ENCODE measurements at regions not wholly inside any gene's neighbourhood (a gene's known extent, or its start where the extent isn't known, plus 50 kb on each side); places are given as distances from the start of the nearest gene placed in this dataset.

DNA sequence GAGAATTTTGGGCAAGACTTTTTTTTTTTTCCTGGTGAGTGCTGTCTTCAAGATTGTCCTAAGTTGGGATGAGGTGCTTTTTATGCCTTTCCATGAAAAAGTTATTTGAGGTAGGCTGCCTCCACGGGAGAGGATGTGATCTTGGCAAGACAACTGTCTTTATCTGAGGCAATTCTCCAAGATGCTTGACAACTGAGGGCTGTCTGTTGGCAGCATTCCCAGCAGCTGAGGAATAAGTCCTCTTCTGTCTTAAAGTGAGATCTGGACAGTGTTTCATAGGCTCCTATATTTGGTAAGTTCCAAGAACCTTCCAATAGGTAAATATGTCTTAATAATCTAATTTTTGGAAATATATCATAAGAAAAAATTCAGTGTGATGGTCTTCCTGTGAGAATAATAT, 662.0 kb downstream of the CDH11 start:
- DNase-seq (ENCODE audit: low read depth in 2 of 2), result peak; percentile 62 to 73

DNA sequence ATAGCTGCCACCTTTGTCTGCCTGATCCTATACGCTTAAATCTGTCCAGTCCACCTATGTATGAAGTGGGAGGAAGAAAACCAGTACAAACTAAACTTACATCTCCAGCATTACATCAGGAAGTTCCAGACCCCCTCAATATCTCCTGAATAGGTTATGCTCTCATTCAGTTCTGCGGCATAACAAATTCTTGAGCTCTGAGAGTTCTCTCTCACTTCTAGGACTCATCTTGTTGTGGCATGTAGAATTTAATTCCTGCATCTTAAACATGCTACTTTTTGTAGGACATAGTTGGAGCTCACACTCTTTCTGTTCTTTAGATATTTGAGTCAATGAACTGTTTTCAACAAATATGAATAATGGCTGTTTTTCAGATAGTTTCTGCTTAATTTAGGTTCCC, 662.5 kb downstream of the CDH11 start:
- no peak for DNase-seq (ENCODE audit: low read depth in 2 of 2)

DNA sequence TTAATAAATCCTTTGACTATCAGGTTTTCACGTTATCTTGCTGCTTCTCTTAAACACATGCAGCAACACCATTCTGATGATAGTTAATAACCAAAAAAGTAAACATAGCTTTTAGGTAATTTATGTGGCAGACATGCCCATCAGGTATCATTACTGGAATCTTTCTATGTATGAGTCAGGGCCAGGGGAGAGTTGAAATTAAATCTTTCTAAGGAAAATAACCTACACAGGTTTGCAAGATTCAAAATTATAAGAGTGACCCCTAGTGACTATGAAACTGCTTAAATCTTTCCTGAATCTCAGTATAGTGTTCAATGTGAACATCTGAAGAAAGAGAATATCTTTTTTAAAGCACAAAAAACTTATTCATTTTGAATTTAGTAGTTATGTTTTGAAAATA, 666.6 kb downstream of the CDH11 start:
- peak in 1 of 2 experiments; percentile 33 for DNase-seq (ENCODE audit: low read depth in 2 of 2)

DNA sequence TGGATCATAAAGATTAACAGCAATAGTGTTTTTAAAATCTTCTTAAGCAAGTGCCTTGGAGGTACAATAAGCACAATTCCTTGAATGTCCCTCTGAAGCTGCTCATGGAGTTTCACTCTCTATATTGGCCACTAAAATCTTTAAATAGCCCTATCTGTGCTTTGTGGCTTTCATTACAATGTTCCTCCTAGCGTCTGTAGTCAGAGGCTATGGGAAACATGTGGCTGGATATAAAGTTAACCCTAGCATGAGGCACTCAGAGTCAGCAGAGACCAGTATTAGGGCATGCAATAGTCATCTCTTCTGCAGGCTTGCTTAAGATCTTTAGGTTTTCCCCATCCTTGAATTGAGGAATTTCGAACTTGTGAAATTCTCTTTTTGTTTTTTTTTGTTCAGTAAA, 668.2 kb downstream of the CDH11 start:
- no peak for DNase-seq (ENCODE audit: low read depth in 2 of 2)

DNA sequence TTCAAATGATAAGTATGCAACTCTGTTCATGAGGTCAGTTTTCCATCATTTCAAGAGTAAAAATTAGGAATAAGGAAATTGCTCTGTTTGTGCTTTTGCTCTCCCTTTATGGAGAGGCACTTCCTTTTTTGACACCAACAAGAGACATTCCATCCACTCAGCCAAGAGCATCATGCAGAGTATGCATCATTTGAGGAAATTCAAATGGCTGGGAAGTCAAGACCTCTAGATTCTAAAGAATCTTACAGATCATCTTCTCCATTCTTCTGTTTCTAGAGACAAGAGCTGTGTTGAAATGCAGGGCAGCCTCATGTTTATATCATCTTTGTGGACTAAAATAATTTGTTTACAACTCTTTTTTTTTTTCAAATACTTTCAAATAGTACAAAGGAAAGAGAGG, 669.4 kb downstream of the CDH11 start:
- DNase-seq (ENCODE audit: low read depth in 2 of 2), result no peak

DNA sequence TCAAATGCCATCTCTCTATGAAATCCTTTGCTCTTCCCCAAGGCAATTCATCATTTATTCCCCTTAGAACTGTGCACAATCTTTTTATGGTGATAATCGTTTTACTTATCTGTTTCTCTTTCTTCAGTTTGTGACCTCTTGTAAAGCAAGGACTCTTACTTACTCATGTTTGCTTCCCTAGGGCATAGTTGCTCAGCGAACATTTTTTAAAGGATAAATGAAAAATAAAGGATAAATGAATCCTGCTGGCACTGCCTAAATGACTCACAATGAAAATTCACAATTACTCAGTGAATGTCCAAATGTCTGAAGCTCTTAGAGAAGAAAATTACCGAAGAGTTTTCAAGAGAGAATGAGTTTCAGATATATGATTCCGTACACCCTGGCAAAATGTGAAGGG, 671.7 kb downstream of the CDH11 start:
- no peak for DNase-seq (ENCODE audit: low read depth in 2 of 2)

DNA sequence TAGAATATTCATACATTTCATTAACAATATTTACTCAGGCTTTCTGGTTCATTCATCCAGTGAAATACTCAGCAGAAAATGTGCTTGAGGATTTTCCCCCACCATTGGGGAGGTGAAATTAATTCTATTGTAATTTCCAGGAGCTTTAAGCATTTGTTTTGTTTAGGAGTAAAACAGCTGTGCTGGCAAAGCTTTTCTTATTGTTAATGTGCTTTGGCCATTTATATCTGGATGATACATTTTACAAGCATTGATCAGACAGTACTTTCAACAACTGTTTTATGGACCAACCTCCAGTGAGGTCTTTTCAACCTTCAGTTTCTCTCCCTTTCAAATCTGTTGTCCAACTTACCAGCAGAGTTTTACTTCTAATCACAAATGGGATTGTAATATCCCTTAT, 672.4 kb downstream of the CDH11 start:
- DNase-seq (ENCODE audit: low read depth in 2 of 2), result no peak

DNA sequence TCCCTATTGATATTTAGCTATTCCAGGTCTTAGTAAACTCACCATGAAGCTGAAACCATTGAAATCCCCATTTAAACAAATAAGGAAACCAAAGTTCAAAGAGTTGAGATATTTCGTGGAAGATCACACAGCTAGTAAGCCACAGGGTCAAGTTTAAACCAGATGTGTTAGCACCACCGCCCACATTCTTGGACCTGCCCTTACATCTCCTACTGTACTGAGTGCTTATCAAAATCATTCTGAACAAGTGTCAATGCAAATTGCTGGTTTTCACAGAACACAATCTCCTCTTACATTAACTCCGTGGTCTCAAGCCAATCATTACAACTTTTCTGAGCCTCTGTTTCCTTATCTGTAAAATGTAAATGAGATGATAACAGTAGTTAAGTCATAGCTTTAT, 676.2 kb downstream of the CDH11 start:
- DNase-seq (ENCODE audit: low read depth in 2 of 2), result no peak

DNA sequence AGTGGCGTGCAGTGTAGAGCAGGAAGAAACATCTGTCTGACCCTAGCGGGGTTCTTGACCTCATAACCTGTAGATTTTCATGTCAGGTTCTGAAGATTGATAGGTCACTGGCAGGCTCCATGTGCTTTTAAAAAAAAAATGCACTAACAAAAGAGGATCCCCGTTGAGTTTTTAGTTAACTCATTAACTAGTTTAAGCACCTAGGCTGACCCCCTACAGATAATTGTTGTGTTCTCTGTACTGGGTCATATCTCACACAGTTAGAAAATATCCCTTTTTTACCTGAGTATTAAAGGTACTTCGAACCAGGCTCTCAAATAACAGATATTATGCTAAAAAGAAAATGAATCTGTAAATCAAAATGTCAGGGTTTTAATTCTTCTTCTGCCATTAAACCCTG, 676.6 kb downstream of the CDH11 start:
- DNase-seq (ENCODE audit: low read depth in 2 of 2), result no peak

DNA sequence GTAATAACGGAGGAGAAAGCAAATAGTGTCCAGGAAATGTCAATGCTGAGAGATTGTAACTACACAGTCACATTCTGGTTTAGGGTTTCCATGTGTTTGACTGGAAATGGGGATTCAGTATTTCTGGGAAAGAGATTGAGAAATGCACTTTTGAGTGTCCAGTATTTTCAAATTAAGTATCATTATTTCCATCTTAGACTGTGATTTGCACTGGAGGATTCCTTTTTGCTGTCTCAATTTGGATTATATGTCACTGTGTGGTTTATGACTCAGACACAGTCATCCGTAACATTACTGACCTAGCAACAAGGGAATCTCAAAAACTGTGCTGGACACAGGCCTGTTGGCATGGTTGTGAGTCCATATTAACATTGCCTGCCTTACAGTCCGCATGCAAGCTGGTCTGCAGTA, 681.4 kb downstream of the CDH11 start:
- peak; percentile 92 to 93 for DNase-seq (ENCODE audit: low read depth in 2 of 2)

DNA sequence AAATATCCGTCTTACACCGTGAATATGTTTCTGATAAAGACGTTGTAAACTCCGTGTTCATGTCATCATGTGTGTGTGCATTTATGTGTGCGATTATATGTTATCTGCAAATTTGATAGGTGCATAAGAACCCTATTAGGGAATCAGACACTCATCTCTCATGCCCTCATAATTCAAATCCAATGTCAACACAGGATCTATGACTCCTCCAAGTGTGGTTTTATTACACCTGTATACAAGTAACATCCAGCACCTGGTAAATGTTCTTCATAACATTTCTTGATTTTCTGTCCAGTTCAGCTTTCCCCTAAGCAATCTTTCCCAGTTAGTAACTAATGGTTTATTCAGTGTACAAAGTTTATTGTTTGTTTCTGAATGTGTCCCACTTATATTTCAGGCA, 681.9 kb downstream of the CDH11 start:
- no peak for DNase-seq (ENCODE audit: low read depth in 2 of 2)

DNA sequence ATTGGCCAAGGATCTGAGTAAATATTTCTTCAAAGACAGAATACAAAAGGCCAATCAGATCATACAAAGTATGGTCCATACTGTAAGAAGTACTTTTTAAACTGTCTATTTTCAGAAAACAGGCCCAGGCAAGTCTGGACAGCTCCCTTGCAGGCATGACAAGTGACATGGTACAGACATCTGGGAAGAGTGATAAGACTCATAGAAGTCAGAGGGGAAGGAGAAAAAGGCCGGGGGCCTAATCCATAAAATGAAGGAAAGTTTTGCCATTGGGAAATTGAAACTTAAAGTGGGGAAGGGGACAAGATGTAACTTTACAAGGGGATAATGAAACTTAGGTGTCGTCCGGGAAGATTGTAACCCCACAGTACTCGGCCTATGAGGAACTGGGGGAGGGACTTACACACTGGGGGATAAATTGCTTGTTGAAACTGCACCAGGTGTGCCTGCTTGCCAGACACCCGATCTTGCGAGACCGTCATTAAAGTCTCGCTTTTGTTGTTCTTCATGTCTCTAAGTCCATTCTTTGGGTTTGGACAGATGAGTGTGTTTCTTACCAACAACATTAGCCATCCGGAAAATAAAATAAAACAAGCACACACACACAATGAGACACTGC, 684.0 kb downstream of the CDH11 start:
- no peak for DNase-seq (ENCODE audit: low read depth in 2 of 2)

DNA sequence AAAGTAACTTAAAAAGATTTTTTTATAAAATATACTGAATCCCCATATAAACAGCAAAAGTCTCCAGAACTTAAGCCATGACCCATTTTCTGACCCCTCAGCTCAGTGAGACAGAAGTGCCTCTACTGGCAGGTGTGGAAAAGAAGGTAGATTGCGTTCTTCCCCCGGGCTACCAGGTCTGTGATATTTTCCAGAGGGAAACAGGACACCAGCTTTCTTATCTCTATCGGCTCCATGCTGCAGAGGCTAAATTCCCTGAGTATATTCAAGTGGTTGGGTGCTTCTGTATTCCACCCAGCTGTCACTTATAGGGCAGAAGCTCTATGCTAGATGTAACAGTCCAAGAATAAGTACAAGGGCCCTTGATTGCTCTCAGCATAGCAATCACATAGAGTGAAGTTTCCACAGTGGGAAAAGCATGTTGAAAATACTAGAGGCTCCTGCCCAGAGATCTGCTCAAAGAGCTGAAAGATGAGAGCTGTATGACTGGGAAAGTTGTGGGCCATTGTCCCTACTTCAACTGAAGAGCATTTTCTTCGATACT, 687.3 kb downstream of the CDH11 start:
- DNase-seq (ENCODE audit: low read depth in 2 of 2), result no peak

DNA sequence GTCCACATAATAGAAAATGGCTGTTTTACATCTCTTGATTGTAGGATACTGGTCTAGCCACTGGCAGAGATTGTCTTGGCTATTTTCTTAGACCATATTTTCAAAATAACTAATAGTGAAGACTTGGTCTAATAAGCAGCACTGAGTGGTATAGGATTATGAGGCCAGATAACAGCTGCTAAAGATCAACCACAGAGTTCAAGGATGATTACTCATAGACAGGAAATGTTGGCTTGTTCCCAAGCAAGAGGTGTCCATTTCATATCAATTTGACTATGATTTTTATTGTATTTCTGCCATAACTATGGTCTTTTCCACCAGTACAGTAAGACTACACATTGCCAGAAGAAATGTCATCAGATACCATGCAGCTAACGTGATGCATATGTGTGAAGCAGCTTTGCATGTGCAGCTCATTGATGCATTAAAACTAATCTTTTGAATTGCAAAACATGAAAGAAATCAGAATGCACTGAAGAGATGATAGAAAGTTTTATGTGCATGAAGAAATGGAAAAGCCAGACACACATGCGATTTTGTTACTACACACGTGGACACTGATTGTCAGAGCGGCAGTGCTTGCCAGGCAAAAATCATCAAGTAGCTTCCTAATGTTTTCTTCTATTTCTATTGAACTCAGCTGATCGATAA, 693.3 kb downstream of the CDH11 start:
- DNase-seq (ENCODE audit: low read depth in 2 of 2), result peak; percentile 73 to 79

DNA sequence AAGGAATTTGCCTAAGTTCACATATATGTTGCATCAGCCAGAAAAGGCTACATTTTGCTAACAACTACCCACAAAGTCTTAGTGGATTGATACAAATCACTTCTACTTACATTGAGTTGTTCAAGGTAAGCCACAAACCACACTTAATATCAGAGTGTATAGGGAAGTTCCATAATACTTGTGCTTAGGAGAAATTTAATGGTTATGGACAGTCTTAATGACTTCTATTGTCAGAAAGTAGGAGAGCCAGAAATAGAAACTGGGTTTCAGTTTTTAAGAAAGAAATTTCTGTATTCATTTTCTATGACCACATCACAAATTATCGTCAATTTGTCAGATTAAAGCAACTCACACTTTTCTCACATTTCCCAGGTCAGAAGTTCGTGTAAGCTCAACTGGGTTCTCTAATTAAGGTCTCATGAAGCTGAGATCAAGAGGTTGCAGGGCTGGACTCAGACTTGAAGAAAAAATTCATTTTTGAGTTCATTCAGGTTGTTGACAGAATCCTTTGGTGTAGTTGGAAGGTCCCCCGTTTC, 695.7 kb downstream of the CDH11 start:
- DNase-seq (ENCODE audit: low read depth in 2 of 2), result no peak

DNA sequence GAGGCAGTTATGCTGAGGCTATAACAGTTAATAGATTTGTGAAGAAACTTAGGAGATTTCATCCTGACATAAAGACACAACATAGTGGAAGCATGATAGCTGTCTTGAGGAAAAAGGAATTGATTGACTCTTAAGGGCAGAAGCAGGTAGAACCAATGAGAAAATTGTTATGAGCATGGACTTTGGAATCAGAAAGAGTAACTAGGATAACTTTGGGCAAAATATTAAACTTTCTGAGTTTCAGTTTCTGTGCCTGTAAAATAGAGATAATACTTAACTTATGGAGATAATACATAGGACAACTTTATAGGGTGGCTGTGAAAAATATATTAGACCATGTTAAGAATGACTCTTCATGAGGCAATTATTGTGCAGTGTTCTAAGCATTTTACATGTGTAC, 696.5 kb downstream of the CDH11 start:
- no peak for DNase-seq (ENCODE audit: low read depth in 2 of 2)

DNA sequence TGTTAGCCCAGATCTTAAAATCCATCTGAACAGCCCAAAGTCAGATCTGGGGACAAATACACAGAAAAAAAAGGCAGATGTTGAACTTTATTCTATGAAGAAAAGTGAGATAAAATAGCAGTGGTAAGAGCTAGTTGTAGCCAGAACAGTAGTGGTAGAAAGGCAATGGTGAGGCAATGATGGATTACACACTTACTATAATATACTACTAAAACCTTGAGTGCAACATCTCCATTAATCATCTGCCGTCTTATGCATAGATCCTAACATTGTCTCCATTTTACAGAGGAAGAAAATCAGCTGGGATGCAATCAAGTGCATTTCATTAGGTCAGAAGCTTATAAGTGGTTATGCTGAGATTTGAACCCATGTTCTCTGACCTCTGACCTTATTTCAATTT, 699.6 kb downstream of the CDH11 start:
- no peak for DNase-seq (ENCODE audit: low read depth in 2 of 2)

DNA sequence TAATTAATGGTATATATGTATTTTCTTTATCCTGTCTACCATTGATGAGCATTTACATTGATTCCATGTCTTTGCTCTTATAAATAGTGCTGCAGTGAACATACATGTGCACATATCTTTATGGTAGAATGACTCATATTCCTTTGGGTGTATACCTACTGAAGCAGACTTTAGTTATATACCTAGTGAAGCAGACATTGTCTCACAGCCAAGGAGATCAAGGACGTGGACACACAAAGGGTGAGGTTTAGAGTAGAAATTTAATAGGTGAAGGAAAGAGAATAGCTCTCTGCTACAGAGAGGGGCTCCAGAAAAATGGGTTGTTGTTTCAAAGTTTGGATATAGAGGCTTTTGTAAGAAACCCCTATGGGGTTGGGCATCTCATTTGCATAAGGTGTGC, 700.3 kb downstream of the CDH11 start:
- no peak for DNase-seq (ENCODE audit: low read depth in 2 of 2)

DNA sequence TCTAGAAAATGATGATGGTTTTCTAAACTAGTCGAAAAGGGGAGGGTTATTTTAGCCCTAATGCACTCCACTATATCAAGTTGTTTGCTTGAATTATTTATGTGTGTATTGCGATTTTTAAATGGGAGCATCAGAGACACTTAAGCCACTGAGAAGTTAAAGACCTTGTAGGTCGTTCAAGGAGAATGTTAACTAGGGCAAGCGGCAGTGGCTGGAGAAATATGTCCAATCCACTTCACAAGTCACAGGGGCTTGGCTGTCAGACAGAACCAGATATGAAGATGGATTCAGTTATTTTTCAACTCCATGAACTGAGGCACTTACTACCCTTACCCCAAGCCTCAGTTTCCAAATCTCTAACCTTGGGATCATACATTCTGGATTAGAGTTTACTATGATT, 702.0 kb downstream of the CDH11 start:
- DNase-seq (ENCODE audit: low read depth in 2 of 2), result no peak

DNA sequence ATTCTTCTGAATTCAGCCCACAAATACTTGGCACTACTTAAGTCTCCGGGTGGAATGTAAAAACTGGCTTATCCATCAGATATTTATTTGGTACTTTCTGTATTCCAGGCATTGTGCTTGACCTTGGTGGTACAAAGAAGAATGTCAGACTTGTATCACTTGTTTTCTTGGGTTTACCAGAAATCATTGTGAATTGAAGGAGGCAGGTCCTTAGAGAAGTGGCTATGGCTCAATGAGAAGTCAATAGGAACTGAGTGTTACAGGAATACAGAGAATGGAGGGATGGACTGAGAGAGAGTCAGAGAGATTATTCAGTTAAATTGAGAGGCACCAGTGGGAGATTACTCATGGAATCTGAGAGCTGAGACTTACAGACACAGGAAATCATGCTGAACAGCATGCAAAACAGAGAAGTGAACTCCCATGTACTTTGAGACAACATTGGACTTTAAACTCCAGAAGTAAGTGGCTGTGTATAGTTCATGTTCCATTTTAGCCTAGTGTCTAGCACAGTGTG, 704.1 kb downstream of the CDH11 start:
- peak; percentile 84 for DNase-seq (ENCODE audit: low read depth in 2 of 2)

DNA sequence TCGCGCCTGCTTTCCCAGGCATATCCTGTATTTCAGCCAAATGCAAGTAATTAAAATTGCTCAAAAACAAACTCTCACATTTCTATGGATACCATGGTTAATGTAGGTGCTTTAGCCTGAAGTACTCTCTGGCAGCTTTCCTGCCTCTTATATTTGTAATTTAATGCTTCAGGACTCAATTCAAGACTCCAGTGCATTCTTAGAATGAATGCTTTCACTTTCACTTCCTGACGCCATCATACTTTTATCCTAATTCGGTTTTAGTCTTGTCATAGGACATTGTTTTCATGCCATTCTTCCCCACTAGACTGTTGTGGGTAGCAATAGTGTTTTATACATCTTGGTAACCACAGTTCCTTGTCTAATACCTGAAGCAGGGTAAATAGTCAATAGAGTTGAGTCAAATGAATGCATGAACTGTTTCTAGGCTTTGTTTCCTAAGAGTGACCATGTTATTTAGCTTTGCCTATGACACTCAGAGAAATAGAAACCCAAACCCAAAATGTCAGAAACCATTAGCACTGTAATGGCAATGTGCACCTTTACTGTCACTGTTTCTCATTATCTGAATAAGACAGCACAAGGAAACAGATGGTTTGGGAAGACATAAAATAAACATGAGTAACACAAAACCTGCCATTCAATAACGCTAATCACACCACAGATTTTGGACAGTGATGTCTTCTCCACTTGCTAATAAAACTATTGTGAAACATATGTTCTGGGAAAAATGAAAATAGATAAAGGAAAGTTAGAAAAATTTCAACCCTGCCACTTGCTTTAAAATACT, 705.5 kb downstream of the CDH11 start:
- DNase-seq (ENCODE audit: low read depth in 2 of 2), result peak; percentile 42 to 45

DNA sequence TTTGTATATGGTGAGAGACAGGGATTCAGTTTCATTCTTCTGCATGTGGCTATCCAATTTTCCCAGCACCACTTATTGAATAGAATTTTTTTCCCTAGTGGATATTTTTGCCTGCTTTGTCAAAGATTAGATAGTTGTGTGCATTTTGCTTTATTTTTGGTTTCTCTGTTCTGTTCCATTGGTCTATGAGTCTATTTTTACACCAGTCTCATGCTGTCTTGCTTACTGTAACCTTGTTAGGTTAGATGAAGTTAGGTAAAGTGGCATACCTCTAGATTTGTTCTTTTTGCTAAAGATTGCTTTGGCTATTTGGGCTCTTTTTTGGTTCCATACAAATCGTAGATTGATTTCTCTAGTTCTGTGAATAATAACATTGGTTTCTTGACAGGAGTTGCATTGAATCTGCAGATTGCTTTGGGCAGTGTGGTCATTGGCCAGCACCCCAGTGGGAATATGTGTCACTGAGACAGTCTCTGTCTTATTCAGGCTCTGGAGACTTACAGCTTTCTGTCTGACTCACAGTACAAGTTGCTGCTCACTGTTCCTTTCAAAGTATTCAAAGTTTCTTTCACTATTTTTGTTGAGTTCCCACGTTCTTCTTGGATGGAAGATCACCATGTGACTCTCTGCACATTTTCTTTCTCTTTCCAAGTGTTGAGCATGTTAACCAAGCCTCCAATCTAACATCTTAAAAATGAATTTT, 709.1 kb downstream of the CDH11 start:
- no peak for DNase-seq (ENCODE audit: low read depth in 2 of 2)

Measured in fibroblast of skin of left quadriceps (primary cell).